HEK293 (cell line): ENCODE measurements at regions not wholly inside any gene's neighbourhood (a gene's known extent, or its start where the extent isn't known, plus 50 kb on each side); places are given as distances from the start of the nearest gene placed in this dataset.

Experiments
- CTCF ChIA-PET: fragments of 350-600 bp; formaldehyde crosslinking; extraction: SDS; loops from one replicate; lab custom pipeline; 2021; ENCODE audit warnings: antibody characterized with exemption; lab: Yijun Ruan, JAX
- POLR2A ChIA-PET: fragments of 300-600 bp; formaldehyde crosslinking; extraction: SDS; loops from one replicate; lab custom pipeline; 2020; ENCODE audit warnings: antibody characterized with exemption, inconsistent platforms; lab: Yijun Ruan, JAX
- H3K27ac ChIP-seq: fragments of 200-500 bp; sonication (Bioruptor generic); 2 replicates; pipeline ENCODE4 v1.5.1; 2014; ENCODE audit warnings: low read depth, low read length, control low read depth, inconsistent platforms; ENCODE audit errors: extremely low read depth
- H3K36me3 ChIP-seq, 2 experiments: fragments of 200-500 bp in 1 of 2; sonication (Bioruptor generic) in 1 of 2; 1 replicate in 1 of 2; 2 replicates in 1 of 2; pipeline ENCODE4 v1.5.1; 2014 to 2017; ENCODE audit warnings: inconsistent platforms in 2 of 2, low read length in 2 of 2; ENCODE audit not compliant: control insufficient read depth in 2 of 2, insufficient read depth in 1 of 2
- H3K4me1 ChIP-seq: fragments of 200-500 bp; sonication (Bioruptor generic); 2 replicates; pipeline ENCODE4 v1.5.1; 2014; ENCODE audit warnings: mild to moderate bottlenecking, low read length, inconsistent platforms; ENCODE audit not compliant: control insufficient read depth, insufficient read depth
- H3K4me3 ChIP-seq: 2 replicates; pipeline ENCODE4 v1.5.1; 2011; ENCODE audit warnings: low read depth, mild to moderate bottlenecking, control low read depth, low read length, moderate library complexity
- H3K9me3 ChIP-seq: fragments of 200-500 bp; sonication (Bioruptor generic); 2 replicates; pipeline ENCODE4 v1.5.1; 2014; ENCODE audit warnings: low read depth, low read length, inconsistent platforms; ENCODE audit not compliant: control insufficient read depth, insufficient read depth
- MEIS1 ChIP-seq: sonication (generic); formaldehyde crosslinking; IDR thresholded peaks from 2 replicates; pipeline ENCODE4 v1.8.1; 2022; ENCODE audit warnings: missing genetic modification reagents, mild to moderate bottlenecking, borderline replicate concordance
- PBX3 ChIP-seq: sonication (generic); formaldehyde crosslinking; IDR thresholded peaks from 2 replicates; pipeline ENCODE4 v1.8.1; 2022; ENCODE audit warnings: mild to moderate bottlenecking, moderate library complexity, missing genetic modification reagents
- PRDM4 ChIP-seq: fragments of 450-650 bp; formaldehyde crosslinking; IDR thresholded peaks from 2 replicates; pipeline ENCODE4 v1.5.1; 2017; ENCODE audit warnings: missing biosample characterization, missing genetic modification characterization
- SETDB1 ChIP-seq: IDR thresholded peaks from one replicate; pipeline ENCODE4 v1.6.1; 2017; ENCODE audit warnings: mild to moderate bottlenecking, low read length, moderate library complexity, mixed read lengths; ENCODE audit not compliant: insufficient read length
- ZBTB1 ChIP-seq: fragments of 450-650 bp; formaldehyde crosslinking; IDR thresholded peaks from 2 replicates; pipeline ENCODE4 v1.5.1; 2016; ENCODE audit warnings: missing biosample characterization, missing genetic modification characterization
- ZFP41 ChIP-seq: fragments of 450-650 bp; formaldehyde crosslinking; IDR thresholded peaks from 2 replicates; pipeline ENCODE4 v1.5.1; 2016; ENCODE audit warnings: missing biosample characterization, missing genetic modification characterization, borderline replicate concordance
- ZFP69B ChIP-seq: fragments of 450-650 bp; formaldehyde crosslinking; IDR thresholded peaks from 2 replicates; pipeline ENCODE4 v1.5.1; 2016; ENCODE audit warnings: missing biosample characterization, missing genetic modification characterization
- ZNF133 ChIP-seq: fragments of 450-650 bp; formaldehyde crosslinking; IDR thresholded peaks from 2 replicates; pipeline ENCODE4 v1.5.1; 2016; ENCODE audit warnings: missing biosample characterization, missing genetic modification characterization
- ZNF140 ChIP-seq: fragments of 450-650 bp; formaldehyde crosslinking; IDR thresholded peaks from 2 replicates; pipeline ENCODE4 v1.5.1; 2016; ENCODE audit warnings: missing biosample characterization, missing genetic modification characterization
- ZNF148 ChIP-seq: fragments of 450-650 bp; formaldehyde crosslinking; IDR thresholded peaks from 2 replicates; pipeline ENCODE4 v1.5.0; 2017; ENCODE audit warnings: missing biosample characterization, missing genetic modification characterization, borderline replicate concordance
- ZNF174 ChIP-seq: fragments of 450-650 bp; formaldehyde crosslinking; IDR thresholded peaks from 2 replicates; pipeline ENCODE4 v1.5.0; 2017; ENCODE audit warnings: missing biosample characterization, mild to moderate bottlenecking, missing genetic modification characterization
- ZNF175 ChIP-seq: fragments of 450-650 bp; formaldehyde crosslinking; IDR thresholded peaks from 2 replicates; pipeline ENCODE4 v1.5.1; 2016; ENCODE audit warnings: missing biosample characterization, missing genetic modification characterization
- ZNF18 ChIP-seq: fragments of 450-650 bp; formaldehyde crosslinking; IDR thresholded peaks from 2 replicates; pipeline ENCODE4 v1.5.1; 2016; ENCODE audit warnings: missing biosample characterization, missing genetic modification characterization
- ZNF214 ChIP-seq: fragments of 450-650 bp; formaldehyde crosslinking; IDR thresholded peaks from 2 replicates; pipeline ENCODE4 v1.5.1; 2017; ENCODE audit warnings: missing biosample characterization, mild to moderate bottlenecking, missing genetic modification characterization, borderline replicate concordance
- ZNF223 ChIP-seq: fragments of 450-650 bp; formaldehyde crosslinking; IDR thresholded peaks from 2 replicates; pipeline ENCODE4 v1.5.1; 2016; ENCODE audit warnings: missing biosample characterization, missing genetic modification characterization
- ZNF302 ChIP-seq: fragments of 450-650 bp; formaldehyde crosslinking; IDR thresholded peaks from 2 replicates; pipeline ENCODE4 v1.5.1; 2016; ENCODE audit warnings: missing biosample characterization, missing genetic modification characterization, low read depth
- ZNF394 ChIP-seq: fragments of 450-650 bp; formaldehyde crosslinking; IDR thresholded peaks from 2 replicates; pipeline ENCODE4 v1.5.1; 2016; ENCODE audit warnings: missing biosample characterization, missing genetic modification characterization, mild to moderate bottlenecking, moderate library complexity, borderline replicate concordance
- ZNF426 ChIP-seq: fragments of 450-650 bp; formaldehyde crosslinking; IDR thresholded peaks from 2 replicates; pipeline ENCODE4 v1.5.1; 2017; ENCODE audit warnings: missing biosample characterization, missing genetic modification characterization, mild to moderate bottlenecking, inconsistent platforms, moderate library complexity
- ZNF48 ChIP-seq: fragments of 450-650 bp; formaldehyde crosslinking; IDR thresholded peaks from 2 replicates; pipeline ENCODE4 v1.5.1; 2016; ENCODE audit warnings: missing biosample characterization, missing genetic modification characterization
- ZNF645 ChIP-seq: fragments of 450-650 bp; formaldehyde crosslinking; IDR thresholded peaks from 2 replicates; pipeline ENCODE4; 2016; ENCODE audit warnings: missing biosample characterization, missing genetic modification characterization
- ZNF677 ChIP-seq: fragments of 450-650 bp; IDR thresholded peaks from 2 replicates; pipeline ENCODE4 v1.5.0; 2018; ENCODE audit warnings: missing biosample characterization, mild to moderate bottlenecking, missing genetic modification characterization, moderate library complexity
- ZXDB ChIP-seq: fragments of 450-650 bp; formaldehyde crosslinking; IDR thresholded peaks from 2 replicates; pipeline ENCODE4 v1.5.1; 2016; ENCODE audit warnings: missing biosample characterization, missing genetic modification characterization

- ChIA-PET POLR2A (no interaction called here), CTCF (interaction anchor here (0.6 to 0.7 kb wide), 2 partner anchors 338 to 370 kb away, joined by 4 to 5 read pairs; no protein-coding TSS in a partner anchor)
- no peaks in the 10 kb centered on the region for H3K36me3 ChIP-seq
- H3K27ac ChIP-seq = no peak overlapping the region
- no peaks in the 10 kb centered on the region for H3K9me3 ChIP-seq
- no peak for TF ChIP-seq ZNF302
- no peak for TF ChIP-seq ZNF148 (tag by site-specific recombination)
- no peak for TF ChIP-seq ZNF223 (tag by site-specific recombination)
- TF ChIP-seq ZNF175 (tag by site-specific recombination) = no peak
- TF ChIP-seq MEIS1 (CRISPR knock-in tag) = no peak
- TF ChIP-seq, all 188 proteins: peak for 0
- Histone ChIP-seq H3K4me1 (no peaks in the 10 kb centered on the region), H3K4me3 (no peak overlapping the region)
Measured at GRCh38 chr20:37636212-37636975, 57.4 kb upstream of the CTNNBL1 start.

- TF ChIP-seq ZFP41 (tag by site-specific recombination) = no peak
- TF ChIP-seq ZNF645 (tag by site-specific recombination) = no peak
- no peak overlapping the region for H3K4me3 ChIP-seq
- no peaks in the 10 kb centered on the region for H3K9me3 ChIP-seq
- no peaks in the 10 kb centered on the region for H3K36me3 ChIP-seq
- ChIA-PET POLR2A (no interaction called here), CTCF (interaction anchor here (0.7 kb wide), 1 partner anchor 10 kb away, joined by 4 read pairs; no protein-coding TSS in a partner anchor)
- no peaks in the 10 kb centered on the region for H3K4me1 ChIP-seq
- no peak overlapping the region for H3K27ac ChIP-seq
Measured at GRCh38 chr20:37630993-37631392, 62.8 kb upstream of the CTNNBL1 start.

GRCh38 chr20:37630166-37630565 lies 63.7 kb upstream of the CTNNBL1 start:
- Histone ChIP-seq H3K36me3 (no peaks in the 10 kb centered on the region), H3K27ac (no peak overlapping the region), H3K9me3 (no peaks in the 10 kb centered on the region), H3K4me1 (no peaks in the 10 kb centered on the region), H3K4me3 (no peak overlapping the region)
- CTCF ChIA-PET = interaction anchor here (0.7 kb wide), 1 partner anchor 10 kb away, joined by 4 read pairs; no protein-coding TSS in a partner anchor
- POLR2A ChIA-PET = no interaction called here
- TF ChIP-seq ZNF133 (tag by site-specific recombination) = no peak
- TF ChIP-seq ZNF394 = no peak
- TF ChIP-seq PBX3 (CRISPR knock-in tag) = no peak
- TF ChIP-seq ZNF214 (tag by site-specific recombination) = no peak
- TF ChIP-seq ZFP69B = no peak
- no peak for TF ChIP-seq ZBTB1 (tag by site-specific recombination)
- no peak for TF ChIP-seq SETDB1
- TF ChIP-seq ZNF426 = no peak
- TF ChIP-seq ZNF140 = no peak
- no peak for TF ChIP-seq PRDM4 (tag by site-specific recombination)
- no peak for TF ChIP-seq ZNF677
- TF ChIP-seq ZNF18 (tag by site-specific recombination) = no peak
- no peak for TF ChIP-seq ZXDB
- TF ChIP-seq ZNF174 (tag by site-specific recombination) = no peak
- TF ChIP-seq ZNF48 (tag by site-specific recombination) = no peak
